ENCODE measurements at regions not wholly inside any gene's neighbourhood (a gene's known extent, or its start where the extent isn't known, plus 50 kb on each side); places are given as distances from the start of the nearest gene placed in this dataset.

DNA sequence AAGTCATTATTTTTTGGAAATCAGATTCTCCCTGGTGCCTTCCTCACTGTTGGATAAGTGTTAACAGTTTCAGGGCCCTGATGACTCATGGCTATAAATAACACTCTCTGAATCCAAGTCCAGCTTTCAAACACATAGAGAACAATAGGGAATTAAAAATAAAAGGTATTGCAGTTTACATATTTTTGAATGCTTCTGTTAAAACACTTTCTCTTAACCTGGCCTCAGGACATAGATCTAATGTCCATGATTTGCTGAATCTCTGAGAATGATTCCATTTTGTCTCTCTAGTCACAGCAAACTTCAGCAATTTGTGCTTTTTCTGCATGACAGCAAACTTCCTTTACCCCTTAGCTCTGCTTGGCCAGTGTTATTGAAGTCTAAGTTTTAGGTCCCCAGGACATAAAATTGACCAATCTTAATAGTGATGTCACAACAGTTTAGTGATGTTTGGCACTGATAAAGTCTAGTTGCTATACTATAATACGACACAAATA, 1192.4 kb upstream of the CITED2 start:
- H3K9ac ChIP-seq (ENCODE audit: low read length), result no peak overlapping the region
- H3K9me2 ChIP-seq (replicated peaks; ENCODE audit: insufficient read depth, low read length), result no peaks in the 10 kb centered on the region
- no peaks in the 10 kb centered on the region for H4K20me1 ChIP-seq (ENCODE audit: low read depth, low read length)
- H2AFZ ChIP-seq (ENCODE audit: low read depth, low read length, severe bottlenecking), result no peak overlapping the region
- H3K79me2 ChIP-seq (ENCODE audit: insufficient read depth, low read length), result no peaks in the 10 kb centered on the region
- TF ChIP-seq, protein P1, sequence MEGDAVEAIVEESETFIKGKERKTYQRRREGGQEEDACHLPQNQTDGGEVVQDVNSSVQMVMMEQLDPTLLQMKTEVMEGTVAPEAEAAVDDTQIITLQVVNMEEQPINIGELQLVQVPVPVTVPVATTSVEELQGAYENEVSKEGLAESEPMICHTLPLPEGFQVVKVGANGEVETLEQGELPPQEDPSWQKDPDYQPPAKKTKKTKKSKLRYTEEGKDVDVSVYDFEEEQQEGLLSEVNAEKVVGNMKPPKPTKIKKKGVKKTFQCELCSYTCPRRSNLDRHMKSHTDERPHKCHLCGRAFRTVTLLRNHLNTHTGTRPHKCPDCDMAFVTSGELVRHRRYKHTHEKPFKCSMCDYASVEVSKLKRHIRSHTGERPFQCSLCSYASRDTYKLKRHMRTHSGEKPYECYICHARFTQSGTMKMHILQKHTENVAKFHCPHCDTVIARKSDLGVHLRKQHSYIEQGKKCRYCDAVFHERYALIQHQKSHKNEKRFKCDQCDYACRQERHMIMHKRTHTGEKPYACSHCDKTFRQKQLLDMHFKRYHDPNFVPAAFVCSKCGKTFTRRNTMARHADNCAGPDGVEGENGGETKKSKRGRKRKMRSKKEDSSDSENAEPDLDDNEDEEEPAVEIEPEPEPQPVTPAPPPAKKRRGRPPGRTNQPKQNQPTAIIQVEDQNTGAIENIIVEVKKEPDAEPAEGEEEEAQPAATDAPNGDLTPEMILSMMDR (IDR thresholded peaks at IDR 0.05; ENCODE audit: insufficient read depth, low read length, poor library complexity, severe bottlenecking), result no peak
- TF ChIP-seq EZH2phosphoT487 (conservative IDR thresholded peaks at IDR 0.05; ENCODE audit: low read length), result no peak
- no peaks in the 10 kb centered on the region for H3K36me3 ChIP-seq (ENCODE audit: low read length)
- H3K27me3 ChIP-seq (ENCODE audit: low read length), result no peaks in the 10 kb centered on the region
- H3K27ac ChIP-seq (ENCODE audit: low read depth, low read length), result no peak overlapping the region
- no peak overlapping the region for H3K4me2 ChIP-seq (ENCODE audit: low read depth, low read length, poor library complexity, severe bottlenecking)
- no peak overlapping the region for H3K4me3 ChIP-seq (ENCODE audit: insufficient read depth, low read length, poor library complexity, severe bottlenecking)
- H3F3A ChIP-seq (ENCODE audit: insufficient read depth), result no peaks in the 10 kb centered on the region
- H3K9me3 ChIP-seq (ENCODE audit: insufficient read depth, low read length), result no peaks in the 10 kb centered on the region

DNA sequence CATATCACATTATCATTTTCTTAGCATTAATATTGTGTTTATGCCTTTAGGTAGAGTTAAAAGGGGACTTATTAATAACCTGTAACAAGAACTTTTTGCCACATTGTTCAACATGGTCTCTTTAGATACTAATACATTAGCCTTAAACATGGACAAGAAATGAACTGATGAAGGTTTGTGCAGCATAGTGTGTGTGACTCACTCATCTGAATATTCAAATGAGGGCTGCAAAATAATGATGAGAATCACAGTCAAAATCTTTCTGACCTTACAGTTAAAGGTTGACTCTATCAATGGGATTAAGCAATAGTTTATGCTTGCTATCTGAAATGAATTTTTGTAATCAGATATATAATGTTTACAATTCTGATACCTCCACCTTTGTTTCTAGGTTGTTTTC, 1189.3 kb upstream of the CITED2 start:
- H3K27ac ChIP-seq (ENCODE audit: low read depth, low read length), result no peak overlapping the region
- H3K9me3 ChIP-seq (ENCODE audit: insufficient read depth, low read length), result no peaks in the 10 kb centered on the region
- no peaks in the 10 kb centered on the region for H4K20me1 ChIP-seq (ENCODE audit: low read depth, low read length)
- no peak overlapping the region for H3K4me3 ChIP-seq (ENCODE audit: insufficient read depth, low read length, poor library complexity, severe bottlenecking)
- H2AFZ ChIP-seq (ENCODE audit: low read depth, low read length, severe bottlenecking), result no peak overlapping the region
- H3K36me3 ChIP-seq (ENCODE audit: low read length), result peaks cover 4% of the 10 kb centered on the region; the same call in 1 of the 2 replicates
- no peaks in the 10 kb centered on the region for H3K27me3 ChIP-seq (ENCODE audit: low read length)
- H3K4me2 ChIP-seq (ENCODE audit: low read depth, low read length, poor library complexity, severe bottlenecking), result no peak overlapping the region
- H3K9me2 ChIP-seq (replicated peaks; ENCODE audit: insufficient read depth, low read length), result no peaks in the 10 kb centered on the region
- no peaks in the 10 kb centered on the region for H3K79me2 ChIP-seq (ENCODE audit: insufficient read depth, low read length)
- no peak overlapping the region for H3K9ac ChIP-seq (ENCODE audit: low read length)
- H3F3A ChIP-seq (ENCODE audit: insufficient read depth), result no peaks in the 10 kb centered on the region
- TF ChIP-seq, protein P1 (IDR thresholded peaks at IDR 0.05; ENCODE audit: insufficient read depth, low read length, poor library complexity, severe bottlenecking), result no peak
- no peak for TF ChIP-seq EZH2phosphoT487 (conservative IDR thresholded peaks at IDR 0.05; ENCODE audit: low read length)

DNA sequence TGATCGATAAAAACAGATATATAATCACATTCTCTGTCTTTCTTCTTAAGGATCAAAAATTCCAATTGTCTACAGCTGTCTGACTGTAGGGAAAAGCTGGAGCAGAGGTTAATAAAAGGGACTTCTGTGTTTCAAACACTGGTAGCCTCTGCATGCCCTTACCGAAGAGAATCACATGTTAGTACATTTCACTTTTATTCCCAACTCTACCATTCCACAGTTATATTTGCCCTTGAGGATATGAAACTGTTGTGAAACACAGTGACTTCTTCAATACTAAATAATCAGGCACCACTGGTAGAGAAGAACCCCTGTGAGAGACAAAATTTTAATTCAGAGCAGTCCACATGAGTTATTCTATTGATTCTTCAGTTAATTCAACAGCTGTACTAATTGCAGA, 1187.3 kb upstream of the CITED2 start:
- Histone ChIP-seq H3K27ac (ENCODE audit: low read depth, low read length) (no peak overlapping the region), H3K4me3 (ENCODE audit: insufficient read depth, low read length, poor library complexity, severe bottlenecking) (no peak overlapping the region), H3K4me2 (ENCODE audit: low read depth, low read length, poor library complexity, severe bottlenecking) (no peak overlapping the region), H3K9me3 (ENCODE audit: insufficient read depth, low read length) (no peaks in the 10 kb centered on the region), H3K9ac (ENCODE audit: low read length) (no peak overlapping the region), H3K27me3 (ENCODE audit: low read length) (no peaks in the 10 kb centered on the region), H3F3A (ENCODE audit: insufficient read depth) (no peaks in the 10 kb centered on the region), H3K79me2 (ENCODE audit: insufficient read depth, low read length) (no peaks in the 10 kb centered on the region), H3K9me2 (replicated peaks; ENCODE audit: insufficient read depth, low read length) (no peaks in the 10 kb centered on the region), H2AFZ (ENCODE audit: low read depth, low read length, severe bottlenecking) (no peak overlapping the region), H4K20me1 (ENCODE audit: low read depth, low read length) (no peaks in the 10 kb centered on the region), H3K36me3 (ENCODE audit: low read length) (peaks cover 4% of the 10 kb centered on the region; the same call in 1 of the 2 replicates)
- TF ChIP-seq, protein P1 (IDR thresholded peaks at IDR 0.05; ENCODE audit: insufficient read depth, low read length, poor library complexity, severe bottlenecking), result no peak
- no peak for TF ChIP-seq EZH2phosphoT487 (conservative IDR thresholded peaks at IDR 0.05; ENCODE audit: low read length)
